ENCODE measurements at regions not wholly inside any gene's neighbourhood (a gene's known extent, or its start where the extent isn't known, plus 50 kb on each side); places are given as distances from the start of the nearest gene placed in this dataset.

DNA sequence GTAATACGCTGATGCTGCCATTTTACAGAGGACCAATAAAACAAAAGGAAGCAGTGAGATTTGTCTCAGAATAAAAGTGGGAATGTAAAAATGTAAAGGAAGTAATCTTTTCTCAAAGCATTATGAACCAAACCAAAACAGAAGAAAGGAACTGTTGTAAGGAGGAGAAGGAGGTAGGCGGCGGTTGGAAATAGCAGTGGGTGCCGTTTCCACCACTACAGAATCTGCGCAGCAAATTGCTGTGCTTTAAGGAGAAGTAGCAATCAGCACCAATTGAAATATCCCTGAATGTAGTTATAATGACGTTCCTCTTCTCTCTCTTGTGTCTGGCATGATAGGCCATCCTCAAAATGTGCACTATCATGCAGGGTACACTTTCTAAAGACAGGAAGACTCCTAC is 455.1 kb upstream of the TLE4 start:
- TF ChIP-seq, protein P1, sequence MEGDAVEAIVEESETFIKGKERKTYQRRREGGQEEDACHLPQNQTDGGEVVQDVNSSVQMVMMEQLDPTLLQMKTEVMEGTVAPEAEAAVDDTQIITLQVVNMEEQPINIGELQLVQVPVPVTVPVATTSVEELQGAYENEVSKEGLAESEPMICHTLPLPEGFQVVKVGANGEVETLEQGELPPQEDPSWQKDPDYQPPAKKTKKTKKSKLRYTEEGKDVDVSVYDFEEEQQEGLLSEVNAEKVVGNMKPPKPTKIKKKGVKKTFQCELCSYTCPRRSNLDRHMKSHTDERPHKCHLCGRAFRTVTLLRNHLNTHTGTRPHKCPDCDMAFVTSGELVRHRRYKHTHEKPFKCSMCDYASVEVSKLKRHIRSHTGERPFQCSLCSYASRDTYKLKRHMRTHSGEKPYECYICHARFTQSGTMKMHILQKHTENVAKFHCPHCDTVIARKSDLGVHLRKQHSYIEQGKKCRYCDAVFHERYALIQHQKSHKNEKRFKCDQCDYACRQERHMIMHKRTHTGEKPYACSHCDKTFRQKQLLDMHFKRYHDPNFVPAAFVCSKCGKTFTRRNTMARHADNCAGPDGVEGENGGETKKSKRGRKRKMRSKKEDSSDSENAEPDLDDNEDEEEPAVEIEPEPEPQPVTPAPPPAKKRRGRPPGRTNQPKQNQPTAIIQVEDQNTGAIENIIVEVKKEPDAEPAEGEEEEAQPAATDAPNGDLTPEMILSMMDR (IDR thresholded peaks at IDR 0.05): no peak
- TF ChIP-seq POLR2A (IDR thresholded peaks at IDR 0.05) (no peak), POLR2AphosphoS5 (IDR thresholded peaks at IDR 0.05) (no peak), EP300 (IDR thresholded peaks at IDR 0.05; ENCODE audit: low read depth) (no peak)

Measured in transverse colon (tissue), 4 donors.